DMS153 treated with DMSO at 0.1 percent for 48 hours (cell line): ENCODE measurements at regions not wholly inside any gene's neighbourhood (a gene's known extent, or its start where the extent isn't known, plus 50 kb on each side); places are given as distances from the start of the nearest gene placed in this dataset.
A peak's percentile ranks its signal among the peaks of the same experiment; 100 is the strongest.
"Not testable (repeated sequence)": the region's sequence is repeated elsewhere in the genome, so short reads cannot be mapped to it uniquely, and the experiment has no call there.

Experiments
- DNase-seq: peaks from one replicate; lab custom pipeline; 2025; ENCODE audit not compliant: unreplicated experiment; lab: John Stamatoyannopoulos, UW

DNA sequence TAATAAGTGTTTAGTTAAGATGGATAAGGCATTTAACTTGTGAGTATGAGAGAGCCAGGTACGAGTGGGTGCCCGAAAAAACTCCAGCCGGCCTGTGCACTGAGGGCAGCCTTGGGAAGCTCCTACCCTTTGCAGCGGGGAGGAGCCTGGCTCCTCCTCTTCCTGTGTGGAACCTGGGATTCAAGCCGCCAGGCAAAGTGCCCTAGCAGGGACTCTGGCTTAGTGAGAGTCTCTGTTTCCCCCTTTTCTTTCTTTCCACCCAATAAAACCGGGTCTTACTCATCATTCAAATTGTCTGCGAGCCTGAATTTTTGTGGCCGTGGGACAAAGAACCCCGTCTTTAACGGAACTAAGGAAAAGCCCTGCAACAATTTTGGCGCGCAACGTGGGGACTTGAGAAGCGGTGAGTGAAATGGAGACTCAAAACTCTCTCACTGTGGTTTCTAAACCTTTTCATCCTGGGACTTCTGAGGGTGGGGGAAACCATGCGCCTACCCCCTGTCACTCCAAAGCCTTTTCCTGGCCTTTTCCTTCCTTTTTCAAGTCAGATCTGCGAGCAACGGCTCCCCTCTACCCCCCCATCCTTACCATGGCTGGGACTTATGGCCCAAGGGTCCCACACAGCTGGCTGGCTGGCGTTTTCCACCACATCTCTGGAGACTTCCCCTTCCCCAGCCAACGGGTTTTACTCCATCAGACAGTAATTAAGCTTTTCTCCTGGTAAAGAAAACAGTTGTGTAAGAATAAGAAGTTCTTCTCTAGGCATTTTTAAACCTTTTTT, 535.7 kb upstream of the ACO1 start:
- no peak for DNase-seq

DNA sequence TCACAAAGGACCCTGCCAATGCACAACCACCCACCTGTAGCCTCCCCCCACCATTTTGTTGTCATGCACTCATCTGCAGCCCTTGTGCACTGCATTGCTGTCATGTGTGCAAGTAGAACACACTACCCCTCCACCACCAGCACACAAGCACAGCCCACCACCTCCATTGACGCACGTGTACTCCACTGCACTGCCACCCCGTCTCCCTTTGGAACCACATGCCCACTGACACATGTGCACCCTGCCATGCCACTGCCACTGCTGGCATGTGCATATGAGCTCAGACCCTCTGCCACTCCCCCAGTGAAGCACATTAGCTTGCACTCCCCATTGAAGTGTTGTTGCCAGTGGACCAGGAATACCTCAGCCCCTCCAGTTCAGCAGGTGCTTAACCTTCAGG, 530.3 kb upstream of the ACO1 start:
- DNase-seq: no peak

GRCh38 chr9:31868830-31869229, 515.6 kb upstream of the ACO1 start:
- no peak for DNase-seq

GRCh38 chr9:31870276-31870675, 514.2 kb upstream of the ACO1 start:
- no peak for DNase-seq

GRCh38 chr9:31873722-31874121, 510.7 kb upstream of the ACO1 start:
- DNase-seq: no peak

GRCh38 chr9:31894008-31894407, 490.4 kb upstream of the ACO1 start:
- DNase-seq: no peak

DNA sequence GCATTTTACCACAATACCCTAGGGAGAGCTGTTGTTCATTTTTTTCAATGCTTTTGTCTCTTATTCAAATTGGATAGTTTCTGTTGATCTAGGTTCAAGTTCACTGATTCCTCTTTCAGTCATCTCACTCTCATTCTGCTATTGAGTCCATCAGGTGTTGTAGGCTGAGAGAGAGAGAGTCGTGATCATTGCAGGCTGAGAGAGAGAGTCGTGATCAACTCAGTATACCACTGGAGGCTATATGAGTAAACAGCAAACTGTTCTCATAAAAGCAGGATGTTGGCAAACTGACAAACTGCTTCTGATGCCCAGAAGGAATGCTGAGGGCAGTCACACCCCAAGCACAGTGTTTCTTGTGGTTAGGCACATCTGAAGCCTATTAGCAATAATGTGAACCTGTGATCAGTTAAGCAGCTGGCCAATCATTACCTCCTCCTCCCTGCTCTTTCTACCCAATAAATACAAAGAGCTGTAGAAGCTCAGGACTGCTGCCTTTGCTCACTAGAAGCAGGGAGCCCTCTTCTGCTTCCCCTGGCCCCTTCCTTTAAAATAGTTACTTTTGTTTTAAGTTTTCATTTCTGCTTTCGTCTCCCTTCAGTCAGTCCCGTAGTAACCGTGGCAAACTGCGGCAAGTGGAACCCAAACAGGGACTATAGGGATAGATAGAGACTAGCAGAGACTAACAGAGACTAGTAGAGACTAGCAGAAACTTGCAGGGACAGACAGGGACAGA, 476.1 kb upstream of the ACO1 start:
- no peak for DNase-seq

DNA sequence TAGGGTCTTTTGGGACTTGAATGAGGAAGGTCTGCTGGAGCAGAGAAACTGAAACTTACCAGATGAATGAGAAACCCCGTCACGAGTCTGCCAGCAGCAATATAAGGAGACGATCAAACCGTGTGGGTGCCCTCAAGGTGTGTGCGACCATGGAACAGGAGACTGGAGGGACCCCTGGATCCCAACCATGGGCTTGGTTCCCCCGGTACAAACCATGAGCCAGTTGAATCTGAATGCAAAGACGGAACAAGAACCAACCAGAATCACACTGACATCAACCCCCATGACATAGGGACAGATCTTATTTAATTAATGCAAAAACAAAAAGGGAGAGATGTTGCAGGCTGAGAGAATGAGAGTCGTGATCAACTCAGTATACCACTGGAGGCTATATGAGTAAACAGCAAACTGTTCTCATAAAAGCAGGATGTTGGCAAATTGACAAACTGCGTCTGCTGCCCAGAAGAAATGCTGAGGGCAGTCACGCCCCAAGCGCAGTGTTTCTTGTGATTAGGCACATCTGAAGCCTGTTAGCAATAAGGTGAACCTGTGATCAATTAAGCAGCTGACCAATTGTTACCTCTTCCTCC, 475.5 kb upstream of the ACO1 start:
- DNase-seq: no peak

DNA sequence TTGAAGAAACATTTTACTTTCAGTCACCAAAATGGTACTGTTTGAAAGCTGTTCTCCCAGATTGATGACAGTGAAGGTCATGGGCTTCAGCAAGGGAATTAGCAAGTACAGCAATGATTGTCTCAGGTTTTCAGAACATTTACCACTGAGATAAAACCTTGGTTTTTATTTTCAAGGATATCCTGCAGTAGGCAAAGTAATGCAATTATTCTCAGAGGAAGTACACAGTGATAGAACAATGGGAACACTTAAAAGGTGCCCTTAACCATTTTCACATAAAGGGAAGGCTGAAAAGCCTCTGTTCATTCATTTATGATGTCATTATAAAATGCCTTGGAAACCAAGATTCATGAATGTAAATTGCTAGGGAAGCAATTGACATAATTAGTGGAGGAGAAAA, 471.8 kb upstream of the ACO1 start:
- DNase-seq: peak; percentile 16

DNA sequence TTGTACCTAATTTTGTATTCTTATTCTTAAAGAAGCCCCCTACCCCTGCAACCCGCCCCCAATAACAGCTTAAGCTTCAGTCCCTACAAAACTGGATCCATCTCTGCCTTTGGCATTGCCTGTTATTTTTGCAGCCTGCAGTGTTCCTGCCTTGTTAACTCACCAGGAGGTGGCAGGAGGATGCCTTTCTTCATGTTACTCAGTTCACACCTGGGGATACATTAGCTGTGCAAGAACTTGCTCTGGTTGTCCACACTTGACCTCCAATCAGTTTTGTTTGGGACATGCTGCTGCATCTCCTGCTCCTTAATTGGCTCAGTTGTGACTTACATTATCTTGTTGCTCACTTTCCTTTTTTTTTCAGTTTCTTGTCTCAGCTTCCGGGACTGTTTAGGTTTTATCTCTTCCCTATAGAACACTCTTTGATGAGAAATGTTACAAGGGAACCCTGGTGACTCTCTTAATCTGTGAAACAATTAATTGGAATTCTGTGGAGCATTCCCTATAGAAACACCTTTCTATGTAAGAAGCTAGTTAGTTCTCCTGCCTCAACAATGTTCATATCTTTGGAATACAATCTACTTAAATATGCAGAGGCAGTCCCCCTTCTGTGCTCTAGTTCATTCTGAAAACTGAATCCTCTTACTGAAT, 467.7 kb upstream of the ACO1 start:
- DNase-seq: no peak

DNA sequence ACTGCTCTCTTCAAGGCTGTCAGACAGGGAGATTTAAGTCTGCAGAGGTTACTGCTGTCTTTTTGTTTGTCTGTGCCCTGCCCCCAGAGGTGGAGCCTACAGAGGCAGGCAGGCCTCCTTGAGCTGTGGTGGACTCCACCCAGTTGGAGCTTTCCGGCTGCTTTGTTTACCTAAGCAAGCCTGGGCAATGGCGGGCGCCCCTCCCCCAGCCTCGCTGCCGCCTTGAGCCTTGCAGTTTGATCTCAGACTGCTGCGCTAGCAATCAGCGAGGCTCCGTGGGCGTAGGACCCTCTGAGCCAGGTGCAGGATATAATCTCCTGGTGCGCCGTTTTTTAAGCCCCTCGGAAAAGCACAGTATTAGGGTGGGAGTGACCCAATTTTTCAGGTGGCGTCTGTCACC, 446.7 kb upstream of the ACO1 start:
- not testable (repeated sequence) for DNase-seq

DNA sequence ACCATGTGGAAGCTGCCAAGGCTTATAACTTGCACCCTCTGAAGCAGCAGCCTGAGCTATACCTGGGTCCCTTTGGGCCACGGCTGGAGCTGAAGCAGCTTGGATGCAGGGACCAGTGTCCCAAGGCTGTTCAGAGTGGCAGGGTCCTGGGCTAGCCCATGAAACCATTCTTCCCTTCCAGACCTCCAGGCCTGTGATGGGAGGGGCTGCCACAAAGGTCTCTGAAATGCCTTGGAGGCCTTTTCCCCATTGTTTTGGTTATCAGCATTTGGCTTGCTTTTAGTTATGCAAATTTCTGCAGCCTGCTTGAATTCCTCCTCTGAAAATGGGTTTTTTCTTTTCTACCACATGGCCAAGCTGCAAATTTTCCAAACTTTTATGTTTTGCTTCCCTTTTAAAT, 433.7 kb upstream of the ACO1 start:
- no peak for DNase-seq

DNA sequence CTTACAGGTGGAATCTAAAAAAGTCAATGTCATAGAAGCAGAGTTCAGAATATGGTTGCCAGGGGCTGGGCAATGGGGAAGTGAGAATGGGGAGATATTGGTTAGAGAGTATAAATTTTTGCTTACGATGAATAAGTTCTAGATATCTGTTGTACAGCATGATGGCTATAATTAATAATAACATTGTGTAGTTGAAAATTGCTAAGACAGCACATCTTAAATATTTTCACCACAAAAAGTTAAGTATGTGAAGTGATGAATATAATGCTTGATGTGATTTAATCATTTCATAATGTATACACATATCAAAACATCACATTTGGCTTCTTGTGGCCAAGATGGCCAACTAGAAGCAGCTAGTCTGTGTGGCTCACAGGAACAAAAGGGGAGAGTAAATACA, 425.9 kb upstream of the ACO1 start:
- no peak for DNase-seq

GRCh38 chr9:31969552-31969951, 414.9 kb upstream of the ACO1 start:
- no peak for DNase-seq

- no peak for DNase-seq
Measured at GRCh38 chr9:31983895-31984294, 400.5 kb upstream of the ACO1 start.

- no peak for DNase-seq
Measured at GRCh38 chr9:31996331-31996730, 388.1 kb upstream of the ACO1 start.

DNA sequence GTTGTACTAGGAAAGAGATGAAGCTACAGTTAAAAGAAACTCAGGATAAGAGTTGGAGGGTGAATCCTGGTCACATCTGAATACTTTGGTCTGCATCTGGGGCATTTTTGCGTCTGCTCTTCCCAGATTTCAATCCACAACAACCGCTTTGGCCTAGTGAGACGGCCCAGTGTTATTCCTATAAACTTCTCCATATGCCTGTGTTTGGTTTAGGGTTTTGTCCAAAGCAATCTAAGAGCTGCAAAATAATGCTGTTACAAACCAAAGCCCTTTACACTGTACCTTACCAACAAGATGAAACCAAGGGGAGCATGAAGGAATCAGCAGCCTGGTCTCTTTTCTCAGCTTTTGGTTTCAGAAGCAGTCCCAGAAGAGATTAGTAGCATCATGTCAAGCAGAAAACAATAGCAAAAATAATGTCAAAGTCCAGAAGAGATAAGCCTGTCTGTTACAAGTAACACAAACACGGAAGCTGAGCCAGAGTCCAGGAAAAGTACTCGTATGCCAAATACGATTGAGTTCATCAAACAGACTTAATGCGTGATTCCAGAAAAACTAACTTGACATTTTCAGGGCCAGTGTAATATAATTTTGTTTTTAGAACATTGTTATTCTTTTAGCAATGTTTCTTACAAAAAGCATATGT, 379.9 kb upstream of the ACO1 start:
- DNase-seq: no peak

- DNase-seq: no peak
Measured at GRCh38 chr9:32010322-32010721, 374.1 kb upstream of the ACO1 start.

- DNase-seq: no peak
Measured at GRCh38 chr9:32011049-32011448, 373.4 kb upstream of the ACO1 start.

DNA sequence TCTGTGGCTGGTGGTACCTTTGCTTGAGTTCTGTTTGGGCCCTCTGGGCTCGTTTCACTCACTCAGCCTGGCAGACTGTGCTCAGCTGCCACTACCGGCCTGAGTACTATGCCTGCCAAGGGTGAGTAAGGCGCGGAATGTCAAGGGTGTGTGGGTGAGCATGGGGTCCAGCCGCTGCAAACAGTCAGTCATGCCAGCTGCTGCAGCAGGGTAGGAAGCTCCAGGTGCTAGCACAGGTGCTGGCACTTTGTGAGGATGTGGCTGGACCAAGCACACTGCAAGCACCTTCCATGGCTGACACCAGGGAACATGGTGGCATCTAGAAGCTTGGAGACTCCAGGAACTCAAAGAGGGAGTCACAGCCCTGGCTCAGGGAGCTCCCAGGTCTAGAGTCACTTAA, 368.6 kb upstream of the ACO1 start:
- DNase-seq: no peak

DNA sequence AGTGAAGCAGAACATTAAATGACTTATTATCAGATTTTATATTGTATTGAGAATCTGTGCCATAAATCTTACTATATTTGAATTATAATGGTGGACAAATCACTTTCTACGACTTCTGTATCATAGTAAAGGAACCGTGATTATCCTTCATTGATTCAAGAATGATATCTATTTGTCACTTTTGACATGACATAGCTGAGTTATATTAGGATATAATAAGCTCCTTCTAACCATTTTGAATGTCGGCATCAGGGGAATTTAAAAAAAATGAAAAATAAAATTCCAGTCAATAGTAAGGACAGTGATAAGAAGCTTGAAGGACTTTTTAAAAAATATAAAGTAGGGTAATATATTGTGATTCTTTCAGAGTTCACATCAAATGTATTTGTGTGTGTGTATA, 338.9 kb upstream of the ACO1 start:
- DNase-seq: no peak
